Suppressor macrophage (primary cell): ENCODE measurements at regions not wholly inside any gene's neighbourhood (a gene's known extent, or its start where the extent isn't known, plus 50 kb on each side); places are given as distances from the start of the nearest gene placed in this dataset.

Experiments
- DNase-seq, 4 experiments: peaks; one replicate each; pipeline ENCODE4 v3.0.0-alpha.2; 2020 to 2022

GRCh38 chr7:15914611-15915010 lies 228.1 kb upstream of the MEOX2 start:
- no peak for DNase-seq

GRCh38 chr7:15906436-15906835 lies 220.0 kb upstream of the MEOX2 start:
- no peak for DNase-seq

- no peak for DNase-seq
Observed at GRCh38 chr7:15905251-15906040, 219.0 kb upstream of the MEOX2 start.

GRCh38 chr7:15891151-15891881 lies 204.8 kb upstream of the MEOX2 start:
- peak in 2 of 4 experiments; percentile 1 to 34 for DNase-seq

GRCh38 chr7:15889507-15889906 lies 203.0 kb upstream of the MEOX2 start:
- peak; percentile 33 to 66 (median 48) for DNase-seq

- DNase-seq: no peak
Observed at GRCh38 chr7:15888090-15888489, 201.6 kb upstream of the MEOX2 start.

GRCh38 chr7:15886626-15887025 lies 200.1 kb upstream of the MEOX2 start:
- DNase-seq: no peak

GRCh38 chr7:15885678-15886077 lies 199.2 kb upstream of the MEOX2 start:
- DNase-seq: no peak

- DNase-seq: no peak
Observed at GRCh38 chr7:15874774-15875173, 188.3 kb upstream of the MEOX2 start.

- no peak for DNase-seq
Observed at GRCh38 chr7:15870347-15870746, 183.9 kb upstream of the MEOX2 start.

- no peak for DNase-seq
Observed at GRCh38 chr7:15867441-15867840, 181.0 kb upstream of the MEOX2 start.

GRCh38 chr7:15866753-15867152 lies 180.3 kb upstream of the MEOX2 start:
- DNase-seq: no peak

- no peak for DNase-seq
Observed at GRCh38 chr7:15864626-15864991, 178.1 kb upstream of the MEOX2 start.

- no peak for DNase-seq
Observed at GRCh38 chr7:15863951-15864625, 177.6 kb upstream of the MEOX2 start.

GRCh38 chr7:15862781-15863165 lies 176.3 kb upstream of the MEOX2 start:
- no peak for DNase-seq

- no peak for DNase-seq
Observed at GRCh38 chr7:15862016-15862780, 175.7 kb upstream of the MEOX2 start.

- DNase-seq: no peak
Observed at GRCh38 chr7:15860264-15860949, 173.9 kb upstream of the MEOX2 start.

- no peak for DNase-seq
Observed at GRCh38 chr7:15857026-15857425, 170.5 kb upstream of the MEOX2 start.

- no peak for DNase-seq
Observed at GRCh38 chr7:15856311-15856710, 169.8 kb upstream of the MEOX2 start.

- DNase-seq: no peak
Observed at GRCh38 chr7:15855525-15856109, 169.1 kb upstream of the MEOX2 start.

- no peak for DNase-seq
Observed at GRCh38 chr7:15854841-15855524, 168.5 kb upstream of the MEOX2 start.
